Neuron (in vitro differentiated cells): ENCODE measurements at regions not wholly inside any gene's neighbourhood (a gene's known extent, or its start where the extent isn't known, plus 50 kb on each side); places are given as distances from the start of the nearest gene placed in this dataset.

Experiments
- H2AFZ ChIP-seq: one replicate; pipeline ENCODE4 v1.6.1; 2013; ENCODE audit warnings: low read depth, mild to moderate bottlenecking, inconsistent platforms, low read length, moderate library complexity
- H3K27me3 ChIP-seq: one replicate; pipeline ENCODE4 v1.6.1; 2013; ENCODE audit warnings: low read length; ENCODE audit not compliant: insufficient read depth
- H3K36me3 ChIP-seq: one replicate; pipeline ENCODE4 v1.6.1; 2013; ENCODE audit warnings: low read length; ENCODE audit not compliant: insufficient read depth
- H3K4me1 ChIP-seq: one replicate; pipeline ENCODE4 v1.6.1; 2013; ENCODE audit warnings: low read length; ENCODE audit not compliant: insufficient read depth
- H3K4me3 ChIP-seq: 2 replicates; pipeline ENCODE4 v1.5.1; 2013; ENCODE audit warnings: mild to moderate bottlenecking, low read length, moderate library complexity
- H3K9me3 ChIP-seq: one replicate; pipeline ENCODE4 v1.6.1; 2013; ENCODE audit warnings: low read length

GRCh38 chr1:62995173-62995572 lies 211.2 kb downstream of the ATG4C start:
- no peaks in the 10 kb centered on the region for H3K36me3 ChIP-seq
- H3K4me1 ChIP-seq = no peaks in the 10 kb centered on the region
- no peak overlapping the region for H3K4me3 ChIP-seq
- no peaks in the 10 kb centered on the region for H3K9me3 ChIP-seq
- H2AFZ ChIP-seq = no peak overlapping the region
- peaks cover 2% of the 10 kb centered on the region for H3K27me3 ChIP-seq

GRCh38 chr1:62997884-62998283 lies 214.0 kb downstream of the ATG4C start:
- Histone ChIP-seq H3K36me3 (no peaks in the 10 kb centered on the region), H2AFZ (no peak overlapping the region), H3K9me3 (no peaks in the 10 kb centered on the region), H3K4me1 (no peaks in the 10 kb centered on the region), H3K4me3 (no peak overlapping the region), H3K27me3 (peaks cover 6% of the 10 kb centered on the region)

GRCh38 chr1:62998845-62999649 lies 215.1 kb downstream of the ATG4C start:
- H2AFZ ChIP-seq = no peak overlapping the region
- no peaks in the 10 kb centered on the region for H3K9me3 ChIP-seq
- peaks cover 6% of the 10 kb centered on the region for H3K27me3 ChIP-seq
- H3K4me3 ChIP-seq = no peak overlapping the region
- H3K4me1 ChIP-seq = no peaks in the 10 kb centered on the region
- no peaks in the 10 kb centered on the region for H3K36me3 ChIP-seq

- H3K36me3 ChIP-seq = no peaks in the 10 kb centered on the region
- H2AFZ ChIP-seq = no peak overlapping the region
- H3K9me3 ChIP-seq = no peaks in the 10 kb centered on the region
- H3K4me3 ChIP-seq = no peak overlapping the region
- no peaks in the 10 kb centered on the region for H3K4me1 ChIP-seq
- H3K27me3 ChIP-seq = peaks cover 6% of the 10 kb centered on the region
Observed at GRCh38 chr1:63000508-63000907, 216.6 kb downstream of the ATG4C start.

GRCh38 chr1:63004868-63005267 lies 220.9 kb downstream of the ATG4C start:
- Histone ChIP-seq H3K9me3 (no peaks in the 10 kb centered on the region), H3K4me3 (no peak overlapping the region), H3K27me3 (peaks cover 4% of the 10 kb centered on the region), H3K36me3 (no peaks in the 10 kb centered on the region), H3K4me1 (no peaks in the 10 kb centered on the region), H2AFZ (no peak overlapping the region)

- H3K36me3 ChIP-seq = no peaks in the 10 kb centered on the region
- no peak overlapping the region for H2AFZ ChIP-seq
- peaks cover 4% of the 10 kb centered on the region for H3K27me3 ChIP-seq
- H3K4me3 ChIP-seq = no peak overlapping the region
- H3K9me3 ChIP-seq = no peaks in the 10 kb centered on the region
- H3K4me1 ChIP-seq = no peaks in the 10 kb centered on the region
Observed at GRCh38 chr1:63005812-63006211, 221.9 kb downstream of the ATG4C start.

GRCh38 chr1:63009421-63009820 lies 225.5 kb downstream of the ATG4C start:
- Histone ChIP-seq H3K27me3 (no peaks in the 10 kb centered on the region), H3K4me1 (no peaks in the 10 kb centered on the region), H2AFZ (no peak overlapping the region), H3K9me3 (no peaks in the 10 kb centered on the region), H3K36me3 (no peaks in the 10 kb centered on the region), H3K4me3 (no peak overlapping the region)

- Histone ChIP-seq H3K27me3 (no peaks in the 10 kb centered on the region), H3K4me3 (no peak overlapping the region), H3K9me3 (no peaks in the 10 kb centered on the region)
Observed at GRCh38 chr1:63010913-63011660, 227.2 kb downstream of the ATG4C start.

GRCh38 chr1:63012339-63012738 lies 228.4 kb downstream of the ATG4C start:
- Histone ChIP-seq H3K36me3 (no peaks in the 10 kb centered on the region), H3K4me1 (no peaks in the 10 kb centered on the region), H3K27me3 (no peaks in the 10 kb centered on the region), H3K4me3 (no peak overlapping the region), H2AFZ (no peak overlapping the region), H3K9me3 (no peaks in the 10 kb centered on the region)

More at GRCh38 chr1:63010913-63011660, 227.2 kb downstream of the ATG4C start:
- Histone ChIP-seq H3K4me1 (no peaks in the 10 kb centered on the region), H2AFZ (no peak overlapping the region), H3K36me3 (no peaks in the 10 kb centered on the region)

GRCh38 chr1:63014267-63014666 lies 230.3 kb downstream of the ATG4C start:
- Histone ChIP-seq H2AFZ (no peak overlapping the region), H3K9me3 (no peaks in the 10 kb centered on the region), H3K27me3 (no peaks in the 10 kb centered on the region), H3K4me1 (no peaks in the 10 kb centered on the region), H3K36me3 (no peaks in the 10 kb centered on the region), H3K4me3 (no peak overlapping the region)

- Histone ChIP-seq H3K27me3 (no peaks in the 10 kb centered on the region), H3K9me3 (no peaks in the 10 kb centered on the region), H3K4me1 (no peaks in the 10 kb centered on the region), H2AFZ (no peak overlapping the region), H3K4me3 (no peak overlapping the region), H3K36me3 (no peaks in the 10 kb centered on the region)
Observed at GRCh38 chr1:63022319-63022718, 238.4 kb downstream of the ATG4C start.

- H2AFZ ChIP-seq = no peak overlapping the region
- no peaks in the 10 kb centered on the region for H3K4me1 ChIP-seq
- H3K36me3 ChIP-seq = no peaks in the 10 kb centered on the region
- H3K27me3 ChIP-seq = no peaks in the 10 kb centered on the region
- H3K9me3 ChIP-seq = no peaks in the 10 kb centered on the region
- H3K4me3 ChIP-seq = no peak overlapping the region
Observed at GRCh38 chr1:63023171-63023570, 239.2 kb downstream of the ATG4C start.

GRCh38 chr1:63023637-63024036 lies 239.7 kb downstream of the ATG4C start:
- H3K4me1 ChIP-seq = no peaks in the 10 kb centered on the region
- no peaks in the 10 kb centered on the region for H3K36me3 ChIP-seq
- H3K9me3 ChIP-seq = no peaks in the 10 kb centered on the region
- no peak overlapping the region for H2AFZ ChIP-seq
- no peaks in the 10 kb centered on the region for H3K27me3 ChIP-seq
- H3K4me3 ChIP-seq = no peak overlapping the region
